NCI-H128 (cell line): ENCODE measurements at regions not wholly inside any gene's neighbourhood (a gene's known extent, or its start where the extent isn't known, plus 50 kb on each side); places are given as distances from the start of the nearest gene placed in this dataset.
"Not testable (repeated sequence)": the region's sequence is repeated elsewhere in the genome, so short reads cannot be mapped to it uniquely, and the experiment has no call there.

Experiments
- DNase-seq: peaks from one replicate; lab custom pipeline; 2025; ENCODE audit not compliant: unreplicated experiment; lab: John Stamatoyannopoulos, UW

DNA sequence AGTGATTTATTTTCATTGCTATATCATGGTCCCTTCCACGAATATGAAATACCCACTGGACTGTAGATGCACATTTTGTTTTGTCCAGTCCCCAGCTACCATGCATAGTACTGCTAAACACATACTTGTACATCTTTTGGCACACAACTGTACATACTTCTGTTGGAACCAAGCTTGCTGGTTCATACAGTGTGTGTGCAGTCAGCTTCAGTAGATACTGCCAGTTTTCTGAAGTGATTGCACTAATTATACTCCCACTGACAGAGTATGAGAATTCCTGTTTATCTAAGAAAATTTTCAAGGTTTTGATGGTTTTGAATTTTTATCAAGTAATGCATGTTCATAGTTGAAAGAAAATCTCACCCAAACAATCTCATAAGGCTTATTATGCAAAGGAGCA, 100.7 kb upstream of the LMCD1 start:
- DNase-seq: no peak

DNA sequence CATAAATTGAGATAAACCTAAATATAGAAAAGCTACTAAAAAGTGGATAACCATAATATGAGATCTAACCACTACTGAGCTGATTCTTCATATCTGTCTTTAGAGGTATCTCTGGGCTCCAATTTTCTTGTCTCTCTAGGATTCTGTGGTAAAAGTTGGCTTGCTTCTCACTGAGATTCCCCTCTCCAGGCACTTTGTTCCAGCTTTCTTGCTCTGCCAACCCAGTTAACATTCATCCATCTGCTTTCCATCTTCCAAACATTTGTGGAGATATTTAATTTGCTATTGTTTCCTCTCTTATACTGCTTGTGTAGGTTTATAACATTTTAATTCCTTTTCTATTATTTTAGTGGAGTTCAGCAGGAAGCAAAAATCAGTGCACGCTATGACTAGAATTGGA, 97.6 kb upstream of the LMCD1 start:
- DNase-seq: no peak

- no peak for DNase-seq
These were observed 96.5 kb upstream of the LMCD1 start for GRCh38 chr3:8405144-8405543.

DNA sequence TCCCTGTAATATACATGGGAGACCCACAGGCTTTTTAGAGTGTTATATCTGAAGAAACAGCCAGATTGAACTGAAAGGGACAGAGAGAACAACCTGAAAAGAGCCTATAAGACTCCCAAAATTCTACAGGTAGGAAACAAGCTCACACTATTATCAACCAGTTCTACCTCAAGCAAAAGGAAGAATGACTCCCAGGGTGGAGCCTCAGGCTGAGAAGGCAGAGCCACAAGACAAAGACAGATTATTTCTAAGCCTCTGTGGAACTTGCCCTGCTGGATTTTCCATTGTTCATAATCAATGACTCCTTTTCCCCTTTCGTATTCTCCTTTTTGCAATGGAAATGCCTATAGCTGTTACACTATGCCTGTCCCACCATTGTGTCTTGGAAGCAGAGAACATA, 95.1 kb upstream of the LMCD1 start:
- no peak for DNase-seq

DNA sequence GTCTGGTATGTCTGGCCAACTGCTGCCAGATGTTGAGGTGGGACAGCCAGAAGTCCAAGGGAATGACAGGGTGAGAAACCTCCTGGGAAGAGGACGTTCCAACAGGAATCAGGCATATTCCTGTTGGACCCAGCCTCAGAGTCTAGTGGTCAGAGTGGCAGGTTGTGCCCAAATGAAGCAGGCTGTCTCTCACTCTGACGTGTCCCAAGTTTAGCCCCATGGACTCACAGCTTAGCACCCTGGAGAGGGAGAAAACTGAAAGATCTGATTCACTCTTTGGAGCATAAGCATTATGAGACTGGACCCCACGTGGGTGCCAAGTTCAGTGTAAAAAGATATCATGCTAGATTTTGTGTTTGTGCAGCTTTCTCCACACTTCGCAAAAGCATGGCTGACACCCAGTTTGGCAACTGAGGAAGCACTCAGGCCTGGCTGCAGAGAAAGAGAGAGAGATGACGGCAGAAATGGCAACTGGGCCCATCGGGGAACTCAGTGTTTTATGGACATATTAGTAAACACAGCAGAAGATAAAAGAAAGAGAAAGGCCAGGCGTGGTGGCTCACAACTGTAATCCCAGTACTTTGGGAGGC, 88.2 kb upstream of the LMCD1 start:
- DNase-seq: no peak

DNA sequence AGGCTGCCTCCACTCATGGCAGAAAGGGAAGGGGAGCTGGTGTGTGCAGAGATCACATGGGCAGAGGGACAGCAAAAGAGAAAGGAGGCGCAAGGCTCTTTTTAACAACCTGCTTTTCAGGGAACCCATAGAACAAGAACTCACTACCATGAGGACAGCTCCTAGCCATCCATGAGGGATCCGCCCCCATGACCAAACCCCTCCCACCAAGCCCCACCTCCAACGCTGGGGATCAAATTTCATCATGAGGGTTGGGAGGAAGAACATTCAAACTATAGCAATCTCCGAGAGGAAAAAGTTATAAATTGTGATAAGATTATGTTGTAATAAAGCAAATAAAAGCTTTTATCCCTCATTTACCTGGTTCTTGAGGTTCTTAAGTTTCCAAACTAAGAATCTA, 84.7 kb upstream of the LMCD1 start:
- no peak for DNase-seq

GRCh38 chr3:8420612-8421011, 81.0 kb upstream of the LMCD1 start:
- DNase-seq: no peak

DNA sequence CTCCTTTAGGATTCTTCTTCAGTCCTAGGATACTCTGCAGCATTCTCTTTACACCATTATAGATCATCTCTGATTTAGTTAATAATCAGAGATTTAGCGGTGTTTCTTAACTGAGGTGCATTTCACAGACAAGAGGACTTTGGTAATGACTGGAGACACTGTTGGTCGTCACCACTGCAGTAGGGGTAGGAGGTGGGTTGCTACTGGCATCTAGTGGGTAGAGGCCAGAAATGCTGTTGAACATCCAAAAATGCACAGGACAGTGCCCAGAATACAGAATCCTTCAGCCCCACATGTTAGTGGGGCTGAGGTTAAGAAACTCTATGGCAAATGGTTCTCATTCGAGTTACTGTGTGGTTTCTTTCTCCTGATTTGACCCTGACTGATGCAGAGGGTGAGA, 80.4 kb upstream of the LMCD1 start:
- no peak for DNase-seq

DNA sequence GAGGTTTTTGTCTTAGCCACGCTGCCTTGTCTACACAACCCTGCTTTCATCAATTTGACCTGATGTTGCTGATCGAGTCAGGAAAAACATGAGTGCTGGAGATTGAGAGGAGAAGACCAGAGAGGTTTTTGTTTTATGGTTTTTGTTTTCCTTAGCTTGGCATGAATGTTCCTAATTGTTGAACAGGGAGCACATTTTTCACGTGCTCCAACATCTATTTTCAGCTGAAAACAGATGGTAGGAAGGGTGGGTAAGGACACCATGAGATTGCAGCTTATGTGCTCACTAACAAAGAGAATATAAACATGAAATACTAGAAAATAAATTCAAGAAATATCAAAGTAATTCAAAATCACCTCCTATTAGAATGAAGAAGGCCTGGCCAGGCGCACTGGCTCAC, 79.9 kb upstream of the LMCD1 start:
- no peak for DNase-seq

DNA sequence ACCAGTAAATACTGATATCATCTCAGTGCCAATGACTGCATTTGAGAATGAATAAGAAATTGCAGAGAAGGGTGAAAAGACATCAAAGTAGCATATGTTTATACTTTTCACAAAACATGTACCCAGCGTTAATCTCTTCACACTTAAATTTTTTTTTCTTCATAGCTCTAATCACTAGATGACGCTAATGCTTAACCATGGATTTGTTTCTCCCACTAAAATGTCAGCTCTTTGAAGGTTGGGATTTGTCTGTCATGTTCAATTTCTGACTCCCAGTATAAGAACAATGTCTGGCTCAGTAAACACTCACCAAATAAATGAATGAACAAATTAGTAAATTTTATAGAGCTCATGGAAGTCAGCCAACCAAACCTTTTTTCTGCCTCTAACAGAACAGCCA, 78.3 kb upstream of the LMCD1 start:
- no peak for DNase-seq

GRCh38 chr3:8424281-8424680, 77.3 kb upstream of the LMCD1 start:
- no peak for DNase-seq

DNA sequence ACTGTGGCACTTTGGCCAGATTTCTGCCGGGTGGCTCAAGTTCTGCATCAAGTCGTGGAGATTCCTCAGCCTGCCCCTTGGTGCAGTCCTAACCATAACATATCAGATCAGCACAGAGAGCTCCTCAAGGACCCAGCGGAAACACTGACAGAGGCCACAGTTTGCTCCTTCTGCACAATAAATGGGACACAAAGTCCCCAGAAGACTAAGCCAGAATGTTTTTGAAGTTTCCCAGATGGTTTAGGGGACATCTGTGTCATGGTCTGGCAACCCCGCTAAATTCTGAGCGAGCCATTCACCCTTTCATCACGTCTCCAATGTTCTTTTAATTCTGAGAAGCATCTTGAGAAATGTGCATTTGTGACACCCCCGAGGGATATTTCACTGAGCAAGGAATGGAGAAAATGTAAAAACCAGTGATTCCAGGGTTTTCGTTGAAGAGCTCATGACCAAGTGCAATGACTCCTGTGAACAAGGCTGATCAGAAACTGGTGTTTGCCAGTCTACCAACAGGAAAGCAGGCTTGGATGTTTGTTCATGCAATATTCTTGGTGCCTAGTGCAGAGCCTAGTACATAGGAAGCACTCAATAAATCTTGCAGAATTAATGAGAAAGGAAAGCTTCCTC, 64.8 kb upstream of the LMCD1 start:
- DNase-seq: no peak

DNA sequence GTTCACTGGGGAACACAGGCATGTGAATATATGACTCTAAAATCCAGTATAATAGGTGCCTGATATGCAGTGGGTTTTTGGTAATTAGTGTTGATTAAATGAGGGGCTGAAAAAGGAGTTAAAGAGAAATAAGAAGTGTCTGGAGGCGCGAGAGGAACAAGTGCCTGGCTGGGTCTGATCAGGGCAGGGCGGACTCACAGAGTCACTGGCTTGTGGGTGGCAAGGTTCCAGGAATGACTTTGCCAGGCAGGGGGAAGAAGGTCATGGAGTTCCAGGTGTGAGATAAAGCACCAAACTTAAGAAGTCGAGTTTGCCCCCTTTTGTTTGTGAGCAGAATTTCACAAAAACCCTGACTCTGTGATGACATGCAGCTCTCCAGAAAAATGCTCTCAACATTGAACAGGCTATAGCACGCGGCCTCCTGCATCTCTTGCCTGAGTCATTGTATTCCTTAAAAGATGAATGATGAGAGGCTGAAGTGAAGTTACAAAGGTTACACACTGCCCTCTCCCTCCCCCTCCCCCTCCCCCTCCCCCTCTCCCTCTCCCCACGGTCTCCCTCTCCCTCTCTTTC, 63.0 kb upstream of the LMCD1 start:
- no peak for DNase-seq

GRCh38 chr3:8440142-8440541, 61.5 kb upstream of the LMCD1 start:
- DNase-seq: not testable (repeated sequence)

DNA sequence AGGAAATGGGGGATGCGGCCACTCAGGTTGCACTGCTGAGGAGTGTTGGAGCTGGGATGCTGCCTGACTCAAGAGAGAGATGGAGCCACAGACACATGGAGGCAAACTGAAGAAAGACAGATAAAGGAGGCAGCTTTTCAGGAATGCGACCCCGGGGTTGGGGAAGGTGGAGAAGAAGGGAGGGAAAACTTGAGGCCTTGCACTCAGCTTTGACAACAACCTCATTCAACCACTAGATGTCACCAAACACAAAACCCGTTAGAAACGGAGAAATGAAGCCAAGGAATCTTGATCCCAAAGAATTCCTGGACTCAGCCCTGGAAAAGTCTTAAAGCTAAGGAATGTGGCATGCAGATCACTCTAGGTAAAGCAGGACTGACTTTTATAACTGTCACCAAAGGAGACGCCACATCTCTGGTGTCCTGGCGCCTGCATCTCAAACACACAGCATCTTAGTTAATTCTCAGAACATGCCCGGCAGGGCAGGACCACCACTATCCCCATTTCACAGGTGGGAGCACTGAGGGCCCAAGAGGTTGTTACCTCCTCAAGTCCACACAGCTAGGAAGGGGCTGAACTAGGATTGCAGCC, 59.6 kb upstream of the LMCD1 start:
- DNase-seq: no peak

GRCh38 chr3:8442993-8443650, 58.5 kb upstream of the LMCD1 start:
- no peak for DNase-seq

DNA sequence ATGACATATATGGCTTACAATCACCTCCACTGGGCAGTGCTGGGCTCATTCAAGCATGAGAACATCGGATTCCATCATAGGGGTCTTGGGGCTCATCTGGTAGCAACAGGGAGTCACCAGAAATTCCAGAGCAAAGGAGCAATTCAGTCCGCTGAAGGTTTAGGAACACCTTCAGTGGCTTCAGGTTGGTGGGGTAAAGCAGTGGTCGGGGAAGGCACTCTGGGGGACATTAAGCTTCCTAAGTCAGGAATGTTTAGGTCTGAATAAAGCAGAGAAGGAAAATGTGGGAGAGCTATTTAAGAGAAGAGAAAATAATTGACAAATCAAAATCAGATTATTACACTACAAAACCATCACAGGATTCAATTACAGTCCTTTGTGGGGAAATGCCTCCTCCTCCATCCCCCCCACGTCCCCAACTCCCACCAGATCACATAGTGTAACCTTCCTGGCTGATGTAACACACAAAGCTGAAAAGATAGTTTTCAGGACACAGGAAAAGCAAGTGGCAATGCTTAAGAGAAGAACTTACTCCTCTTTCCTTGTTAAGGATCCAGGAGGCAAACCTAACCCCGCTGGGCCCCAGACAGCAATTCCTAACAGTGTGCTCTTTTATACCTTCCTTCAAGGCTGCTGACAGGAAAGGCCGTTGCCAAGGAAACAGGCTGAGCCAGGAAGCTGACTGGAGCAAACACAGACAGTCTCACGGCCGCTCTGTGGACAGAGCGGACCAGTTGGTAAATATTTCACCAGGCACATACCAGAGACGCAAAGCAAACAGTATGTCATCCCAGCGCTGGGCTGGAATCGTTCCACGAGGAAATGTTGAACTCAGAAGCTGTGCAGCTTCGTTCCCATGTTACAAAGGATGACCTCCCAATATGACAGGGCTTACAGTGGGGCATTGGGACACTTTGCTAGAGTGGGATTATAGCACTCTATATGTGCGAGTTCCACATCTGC, 57.5 kb upstream of the LMCD1 start:
- DNase-seq: no peak

GRCh38 chr3:8444883-8445282, 56.7 kb upstream of the LMCD1 start:
- DNase-seq: no peak

DNA sequence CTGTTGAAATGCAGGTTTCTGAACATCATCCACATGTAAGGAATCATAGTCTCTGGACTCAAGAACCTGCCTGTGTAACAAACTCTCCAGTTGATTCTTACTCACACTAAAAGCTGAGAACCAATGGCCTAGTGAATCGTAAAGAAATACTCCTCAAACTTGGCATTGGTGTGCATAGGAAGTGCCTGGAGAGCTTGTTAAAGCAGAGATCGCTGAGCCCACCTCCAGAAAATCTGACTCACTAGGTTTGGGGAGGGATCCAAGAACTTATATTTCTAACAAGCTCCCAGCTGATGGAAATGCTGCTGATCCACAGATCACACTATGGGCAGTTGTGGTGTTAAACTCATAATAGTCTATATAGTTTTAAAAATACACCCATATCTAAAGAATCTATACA, 55.8 kb upstream of the LMCD1 start:
- DNase-seq: no peak

GRCh38 chr3:8446845-8447244, 54.8 kb upstream of the LMCD1 start:
- DNase-seq: no peak

GRCh38 chr3:8450618-8451017, 51.0 kb upstream of the LMCD1 start:
- no peak for DNase-seq
